K562 (cell line): ENCODE measurements at regions not wholly inside any gene's neighbourhood (a gene's known extent, or its start where the extent isn't known, plus 50 kb on each side); places are given as distances from the start of the nearest gene placed in this dataset.

ENCODE experiments used
- EZH2 ChIP-seq: IDR thresholded peaks from 2 replicates; pipeline ENCODE4 v1.6.1; 2012; ENCODE audit warnings: low read depth, mild to moderate bottlenecking, inconsistent platforms, low read length, borderline replicate concordance
- SREBF1 ChIP-seq: fragments of 150-350 bp; IDR thresholded peaks from 2 replicates; pipeline ENCODE4 v1.6.1; 2014; ENCODE audit warnings: antibody characterized with exemption, low read depth, low read length, borderline replicate concordance
- STAT5B ChIP-seq: fragments of 250-450 bp; sonication (Bioruptor Pico); IDR thresholded peaks from 2 replicates; pipeline ENCODE4 v1.8.0; 2021; ENCODE audit warnings: mild to moderate bottlenecking, inconsistent platforms
- TBL1XR1 ChIP-seq, 2 experiments: IDR thresholded peaks; 2 replicates each; pipeline ENCODE4 v1.6.1; 2012; ENCODE audit warnings: improper control_type of control experiment in 2 of 2, low read length in 2 of 2, mild to moderate bottlenecking in 1 of 2
- TF ChIP-seq, protein P1 (sequence below), 3 experiments: IDR thresholded peaks in 2 of 3; conservative IDR thresholded peaks in 1 of 3; 2 replicates each; pipeline ENCODE4 v1.5.1; 2011 to 2012; ENCODE audit warnings: low read length in 3 of 3, mild to moderate bottlenecking in 3 of 3, control low read depth in 2 of 3, improper control_type of control experiment in 1 of 3, inconsistent platforms in 1 of 3, low read depth in 1 of 3, mixed read lengths in 1 of 3, moderate library complexity in 1 of 3; ENCODE audit not compliant: insufficient read depth in 2 of 3

DNA sequence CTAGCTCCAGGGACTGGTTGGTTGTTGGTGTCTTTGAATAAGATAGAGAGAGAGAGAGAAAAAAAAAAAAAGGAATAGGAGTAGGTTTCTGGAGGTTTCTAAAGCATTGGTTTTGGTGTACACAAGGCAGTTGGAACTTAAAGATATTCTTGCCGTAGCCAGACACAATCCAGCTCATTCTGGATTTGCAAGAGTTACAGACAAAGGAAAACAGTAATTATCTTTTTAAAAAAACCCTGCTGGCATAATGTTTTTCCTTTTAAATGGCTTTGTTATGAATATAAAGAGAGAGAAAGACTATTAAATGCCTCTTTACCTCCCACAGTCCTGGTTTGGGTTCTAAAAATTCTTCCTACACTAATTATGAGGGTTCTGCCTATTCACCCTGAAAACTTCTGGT lies 120.4 kb upstream of the RAG2 start:
- no peak for TF ChIP-seq SREBF1
- no peak for TF ChIP-seq STAT5B (CRISPR knock-in tag)
- TF ChIP-seq EZH2 = no peak
- TF ChIP-seq, protein P1, sequence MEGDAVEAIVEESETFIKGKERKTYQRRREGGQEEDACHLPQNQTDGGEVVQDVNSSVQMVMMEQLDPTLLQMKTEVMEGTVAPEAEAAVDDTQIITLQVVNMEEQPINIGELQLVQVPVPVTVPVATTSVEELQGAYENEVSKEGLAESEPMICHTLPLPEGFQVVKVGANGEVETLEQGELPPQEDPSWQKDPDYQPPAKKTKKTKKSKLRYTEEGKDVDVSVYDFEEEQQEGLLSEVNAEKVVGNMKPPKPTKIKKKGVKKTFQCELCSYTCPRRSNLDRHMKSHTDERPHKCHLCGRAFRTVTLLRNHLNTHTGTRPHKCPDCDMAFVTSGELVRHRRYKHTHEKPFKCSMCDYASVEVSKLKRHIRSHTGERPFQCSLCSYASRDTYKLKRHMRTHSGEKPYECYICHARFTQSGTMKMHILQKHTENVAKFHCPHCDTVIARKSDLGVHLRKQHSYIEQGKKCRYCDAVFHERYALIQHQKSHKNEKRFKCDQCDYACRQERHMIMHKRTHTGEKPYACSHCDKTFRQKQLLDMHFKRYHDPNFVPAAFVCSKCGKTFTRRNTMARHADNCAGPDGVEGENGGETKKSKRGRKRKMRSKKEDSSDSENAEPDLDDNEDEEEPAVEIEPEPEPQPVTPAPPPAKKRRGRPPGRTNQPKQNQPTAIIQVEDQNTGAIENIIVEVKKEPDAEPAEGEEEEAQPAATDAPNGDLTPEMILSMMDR (IDR thresholded peaks at IDR 0.05 in 2 of 3, conservative IDR thresholded peaks at IDR 0.05 in 1 of 3; ENCODE audit: insufficient read depth in 2 of 3, low read depth in 1 of 3, low read length in 3 of 3) = no peak
- no peak for TF ChIP-seq TBL1XR1 (IDR thresholded peaks at IDR 0.05; ENCODE audit: low read length in 2 of 2)
